Lung (tissue), 11 donors: ENCODE measurements at regions not wholly inside any gene's neighbourhood (a gene's known extent, or its start where the extent isn't known, plus 50 kb on each side); places are given as distances from the start of the nearest gene placed in this dataset.

ENCODE experiments used
- ATAC-seq: fragments of 200-7000 bp; cut with Tn5 transposase; one replicate; pipeline ENCODE4 v1.9.1; 2020; ENCODE audit warnings: moderate number of reproducible peaks; ENCODE audit not compliant: insufficient read depth, low FRiP score
- DNase-seq, 3 donors: peaks; one replicate each; pipeline ENCODE4 v3.0.0-alpha.2; 2013 to 2017
- H3K27ac ChIP-seq, 2 donors: one replicate each; pipeline ENCODE4 v1.5.1; 2013; ENCODE audit warnings: mild to moderate bottlenecking in 2 of 2, moderate library complexity in 2 of 2, control low read depth in 1 of 2, inconsistent platforms in 1 of 2, low read depth in 1 of 2, low read length in 1 of 2
- H3K27me3 ChIP-seq, 3 donors: one replicate each; pipeline ENCODE4 v1.5.1; 2013; ENCODE audit warnings: low read length in 2 of 3; ENCODE audit not compliant: control insufficient read depth in 3 of 3, insufficient read depth in 3 of 3
- H3K36me3 ChIP-seq, 4 donors: one replicate each; pipeline ENCODE4 v1.5.1; 2013; ENCODE audit warnings: low read length in 4 of 4, mild to moderate bottlenecking in 1 of 4, moderate library complexity in 1 of 4; ENCODE audit not compliant: control insufficient read depth in 4 of 4, insufficient read depth in 4 of 4
- H3K4me1 ChIP-seq, 5 donors: one replicate each; pipeline ENCODE4 v1.5.1; 2013; ENCODE audit warnings: low read length in 5 of 5, mild to moderate bottlenecking in 2 of 5, moderate library complexity in 1 of 5; ENCODE audit not compliant: control insufficient read depth in 5 of 5, insufficient read depth in 5 of 5
- H3K4me3 ChIP-seq: one replicate; pipeline ENCODE4 v1.5.1; 2013; ENCODE audit warnings: mild to moderate bottlenecking, control low read depth, moderate library complexity
- H3K9ac ChIP-seq, 2 donors: one replicate each; pipeline ENCODE4 v1.5.1; 2013; ENCODE audit warnings: low read length in 2 of 2, control low read depth in 1 of 2; ENCODE audit not compliant: insufficient read depth in 1 of 2
- H3K9me3 ChIP-seq, 4 donors: one replicate each; pipeline ENCODE4 v1.5.1; 2013; ENCODE audit warnings: low read length in 3 of 4, mild to moderate bottlenecking in 1 of 4, moderate library complexity in 1 of 4; ENCODE audit not compliant: control insufficient read depth in 4 of 4, insufficient read depth in 3 of 4
- WGBS, 2 donors: extraction: QIAGEN DNeasy Blood & Tissue Kit; methylation state at CpG; one replicate each; pipeline ENCODE4 v1.1.7; 2013; 5-methylcytosine and 5-hydroxymethylcytosine counted together
- TF ChIP-seq, protein P1 (sequence below): IDR thresholded peaks from 2 replicates; pipeline ENCODE4 v1.5.1; 2012; ENCODE audit warnings: mild to moderate bottlenecking; ENCODE audit errors: control extremely low read depth, extremely low read depth
- donor health status: control.
- donor health status: control.
- donor health status: Bipolar disorder and iron deficiency.
- donor health status: healthy.
- donor health status: DM: yes; HTN: yes; CAD: no.

GRCh38 chr12:83759906-83760305, 1073.2 kb downstream of the TMTC2 start:
- DNase-seq (no peak), ATAC-seq (no peak)
- Histone ChIP-seq H3K36me3 (no peaks in the 10 kb centered on the region), H3K27me3 (no peaks in the 10 kb centered on the region), H3K4me3 (no peak overlapping the region), H3K9me3 (no peaks in the 10 kb centered on the region), H3K9ac (no peak overlapping the region), H3K27ac (no peak overlapping the region), H3K4me1 (no peaks in the 10 kb centered on the region)
- WGBS, 2 donors, result 77 to 79% methylated on average over 2 of the region's 2 CpGs
- TF ChIP-seq, protein P1, sequence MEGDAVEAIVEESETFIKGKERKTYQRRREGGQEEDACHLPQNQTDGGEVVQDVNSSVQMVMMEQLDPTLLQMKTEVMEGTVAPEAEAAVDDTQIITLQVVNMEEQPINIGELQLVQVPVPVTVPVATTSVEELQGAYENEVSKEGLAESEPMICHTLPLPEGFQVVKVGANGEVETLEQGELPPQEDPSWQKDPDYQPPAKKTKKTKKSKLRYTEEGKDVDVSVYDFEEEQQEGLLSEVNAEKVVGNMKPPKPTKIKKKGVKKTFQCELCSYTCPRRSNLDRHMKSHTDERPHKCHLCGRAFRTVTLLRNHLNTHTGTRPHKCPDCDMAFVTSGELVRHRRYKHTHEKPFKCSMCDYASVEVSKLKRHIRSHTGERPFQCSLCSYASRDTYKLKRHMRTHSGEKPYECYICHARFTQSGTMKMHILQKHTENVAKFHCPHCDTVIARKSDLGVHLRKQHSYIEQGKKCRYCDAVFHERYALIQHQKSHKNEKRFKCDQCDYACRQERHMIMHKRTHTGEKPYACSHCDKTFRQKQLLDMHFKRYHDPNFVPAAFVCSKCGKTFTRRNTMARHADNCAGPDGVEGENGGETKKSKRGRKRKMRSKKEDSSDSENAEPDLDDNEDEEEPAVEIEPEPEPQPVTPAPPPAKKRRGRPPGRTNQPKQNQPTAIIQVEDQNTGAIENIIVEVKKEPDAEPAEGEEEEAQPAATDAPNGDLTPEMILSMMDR, result no peak

DNA sequence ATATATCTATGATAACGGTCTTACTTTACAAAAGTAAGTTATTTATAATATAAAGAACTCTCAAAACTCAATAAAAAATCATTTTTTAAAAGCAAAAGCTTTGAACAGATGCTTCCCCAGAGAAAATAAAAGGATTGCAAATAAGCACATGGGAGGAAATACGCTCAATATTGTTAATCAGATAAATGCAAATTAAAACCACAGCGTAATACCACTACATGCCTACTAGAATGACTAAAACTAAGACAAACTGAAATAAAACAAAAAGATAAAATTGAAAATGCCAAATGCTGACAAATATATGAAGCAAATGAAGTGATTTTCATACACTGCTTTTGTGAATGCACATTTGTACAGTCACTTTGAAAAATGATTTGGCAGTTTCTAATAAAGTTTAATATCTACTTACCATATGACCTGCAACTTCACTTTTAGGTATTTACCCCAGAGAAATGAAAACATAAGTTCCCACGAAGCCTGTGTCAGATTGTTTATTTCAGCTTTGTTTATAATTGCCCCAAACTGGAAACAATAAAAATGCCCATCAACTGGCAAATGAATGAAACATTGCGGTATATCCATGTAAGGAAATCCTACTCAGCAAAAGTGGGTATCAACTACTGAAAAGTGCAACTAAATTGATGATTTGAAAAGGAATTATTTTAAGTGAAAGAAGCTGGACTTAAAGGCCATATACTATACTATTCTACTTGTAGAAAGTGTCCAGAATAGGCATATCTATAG, 1072.4 kb downstream of the TMTC2 start:
- WGBS, 2 donors, result 77 to 81% methylated on average over 5 of the region's 5 CpGs
- TF ChIP-seq, protein P1, result no peak

GRCh38 chr12:83753904-83754303, 1067.2 kb downstream of the TMTC2 start:
- H3K9ac ChIP-seq, result no peak overlapping the region
- no peaks in the 10 kb centered on the region for H3K36me3 ChIP-seq
- H3K4me1 ChIP-seq, result no peaks in the 10 kb centered on the region
- H3K27ac ChIP-seq, result no peak overlapping the region
- H3K27me3 ChIP-seq, result no peaks in the 10 kb centered on the region
- DNase-seq (no peak), ATAC-seq (no peak)
- no peaks in the 10 kb centered on the region for H3K9me3 ChIP-seq
- WGBS, 2 donors, result 79 to 81% methylated on average over 1 of the region's 1 CpG
- H3K4me3 ChIP-seq, result no peak overlapping the region
- TF ChIP-seq, protein P1, result no peak

More for the DNA sequence above, 1072.4 kb downstream of the TMTC2 start:
- Histone ChIP-seq H3K4me3 (no peak overlapping the region), H3K4me1 (no peaks in the 10 kb centered on the region), H3K27ac (no peak overlapping the region), H3K9ac (no peak overlapping the region), H3K9me3 (no peaks in the 10 kb centered on the region), H3K36me3 (no peaks in the 10 kb centered on the region), H3K27me3 (no peaks in the 10 kb centered on the region)
- no peak for DNase-seq
- no peak for ATAC-seq

- TF ChIP-seq, protein P1, result no peak
- Histone ChIP-seq H3K4me3 (no peak overlapping the region), H3K4me1 (no peaks in the 10 kb centered on the region), H3K9ac (no peak overlapping the region), H3K36me3 (no peaks in the 10 kb centered on the region), H3K27ac (no peak overlapping the region), H3K27me3 (no peaks in the 10 kb centered on the region), H3K9me3 (no peaks in the 10 kb centered on the region)
- 82 to 83% methylated on average over 3 of the region's 3 CpGs for WGBS, 2 donors
- DNase-seq (no peak), ATAC-seq (no peak)
Measured at GRCh38 chr12:83753205-83753604, 1066.5 kb downstream of the TMTC2 start.
